Fibroblast of the conjunctiva (primary cell): ENCODE measurements at regions not wholly inside any gene's neighbourhood (a gene's known extent, or its start where the extent isn't known, plus 50 kb on each side); places are given as distances from the start of the nearest gene placed in this dataset.
"Not testable (repeated sequence)": the region's sequence is repeated elsewhere in the genome, so short reads cannot be mapped to it uniquely, and the experiment has no call there.

ENCODE experiments used
- DNase-seq: peaks from one replicate; pipeline ENCODE4 v3.0.0-alpha.2; 2010; ENCODE audit warnings: low read depth

DNA sequence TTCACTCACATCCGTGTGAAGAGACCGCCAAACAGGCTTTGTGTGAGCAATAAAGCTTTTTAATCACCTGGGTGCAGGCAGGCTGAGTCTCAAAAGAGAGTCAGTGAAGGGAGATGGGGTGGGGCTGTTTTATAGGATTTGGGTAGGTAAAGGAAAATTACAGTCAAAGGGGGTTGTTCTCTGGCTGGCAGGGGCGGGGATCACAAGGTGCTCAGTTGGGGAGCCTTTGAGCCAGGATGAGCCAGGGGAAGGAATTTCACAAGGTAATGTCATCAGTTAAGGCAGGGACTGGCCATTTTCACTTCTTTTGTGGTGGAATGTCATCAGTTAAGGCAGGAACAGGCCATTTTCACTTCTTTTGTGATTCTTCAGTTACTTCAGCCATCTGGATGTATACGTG lies 210.3 kb upstream of the ELL2 start:
- not testable (repeated sequence) for DNase-seq

GRCh38 chr5:96170481-96171125 lies 209.0 kb upstream of the ELL2 start:
- not testable (repeated sequence) for DNase-seq

GRCh38 chr5:96168833-96169232 lies 207.2 kb upstream of the ELL2 start:
- not testable (repeated sequence) for DNase-seq

- DNase-seq = no peak
These were observed 197.4 kb upstream of the ELL2 start for GRCh38 chr5:96159043-96159442.

DNA sequence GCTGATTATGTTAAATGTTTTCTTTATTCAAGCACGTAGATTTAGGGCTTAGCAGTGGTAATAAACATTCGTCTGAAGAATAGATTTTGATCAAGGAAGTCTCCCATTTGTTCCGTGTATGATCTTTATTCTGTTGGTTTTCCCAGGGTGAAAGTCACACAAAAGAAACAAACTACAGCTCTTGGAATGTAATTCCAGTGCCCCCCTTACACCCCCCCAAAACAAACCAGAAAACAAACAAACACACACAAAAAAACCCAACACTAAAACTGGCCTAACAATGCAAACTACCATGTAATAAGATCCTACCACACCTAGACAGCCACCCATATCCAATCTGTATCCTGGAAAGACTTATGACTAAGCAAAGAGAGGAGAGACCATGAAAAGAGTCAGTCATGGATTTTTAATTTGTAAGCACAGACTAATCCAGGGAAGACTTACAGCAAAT lies 196.2 kb upstream of the ELL2 start:
- no peak for DNase-seq

DNA sequence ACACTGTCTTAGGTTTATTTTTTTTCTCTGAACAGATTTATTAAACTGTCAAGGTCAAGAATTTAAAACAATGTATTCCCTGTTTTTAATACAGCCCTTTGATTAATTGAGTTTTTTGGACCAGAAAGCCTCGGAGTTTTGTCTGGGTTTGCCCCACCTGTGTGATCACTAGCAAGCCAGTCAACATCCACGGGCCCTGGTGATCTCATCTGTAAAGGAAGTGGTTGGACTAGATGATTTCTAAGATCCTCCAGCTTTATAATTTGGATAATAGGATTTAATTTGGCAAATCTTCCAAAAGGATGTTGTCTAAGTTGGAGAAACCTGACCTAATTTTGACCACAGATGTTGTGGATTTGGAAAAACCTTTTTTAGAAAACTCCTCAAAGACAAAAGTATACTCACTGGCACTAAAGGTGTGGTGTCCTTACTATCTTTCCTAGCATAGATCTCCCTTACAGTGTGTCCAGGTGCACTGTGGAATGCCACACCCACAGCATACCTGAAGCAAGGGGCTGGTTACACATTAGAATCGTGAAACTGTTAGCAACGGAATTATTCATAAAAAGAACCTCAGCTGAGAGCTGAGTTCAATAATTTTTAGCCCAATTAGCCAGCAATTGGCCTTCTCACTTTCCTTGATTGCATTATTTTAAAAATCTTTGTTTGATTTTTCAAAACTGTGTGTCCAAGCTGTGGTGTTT lies 195.6 kb upstream of the ELL2 start:
- no peak for DNase-seq

- DNase-seq = no peak
These were observed 193.5 kb upstream of the ELL2 start for GRCh38 chr5:96155147-96155546.

GRCh38 chr5:96151891-96152290 lies 190.2 kb upstream of the ELL2 start:
- no peak for DNase-seq

DNA sequence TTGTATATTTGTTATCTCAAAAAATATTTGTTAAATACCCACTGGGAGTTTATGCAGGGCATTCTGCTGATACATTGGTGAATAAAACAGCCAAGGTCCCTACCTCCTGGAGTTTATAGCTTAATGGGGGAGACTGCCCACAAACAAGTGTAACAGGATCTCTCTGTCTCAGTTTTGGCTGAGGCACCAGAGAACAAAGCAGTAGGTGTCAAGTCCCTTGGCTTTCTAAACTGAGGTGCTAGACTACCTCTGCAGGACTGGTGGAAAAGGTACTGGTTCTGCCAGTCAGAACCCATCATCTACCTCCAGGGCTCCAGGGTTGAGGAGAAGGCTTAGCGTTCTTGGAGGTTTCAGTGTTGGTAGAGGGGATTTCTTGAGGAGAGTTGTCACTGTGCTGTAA lies 188.4 kb upstream of the ELL2 start:
- DNase-seq = no peak

DNA sequence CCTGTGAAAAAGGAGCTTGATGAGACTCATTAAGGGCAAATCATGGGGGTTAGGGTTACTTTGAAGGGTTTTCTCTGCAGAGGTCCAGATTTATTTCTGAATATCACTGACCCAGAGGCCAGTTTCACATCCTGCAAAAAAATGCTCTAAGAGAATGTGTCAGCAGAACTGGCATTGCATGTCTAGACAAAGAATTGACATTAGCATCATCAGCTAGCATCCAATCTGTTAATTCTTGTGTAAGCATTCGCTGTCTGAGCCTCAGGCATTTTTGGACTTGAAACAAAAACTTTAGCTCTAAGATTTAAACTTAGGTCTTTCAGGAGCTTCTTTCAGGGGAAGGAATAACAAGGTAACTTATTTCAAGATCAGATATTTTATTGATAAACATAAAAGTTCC lies 187.9 kb upstream of the ELL2 start:
- DNase-seq = peak; percentile 14

GRCh38 chr5:96149021-96149420 lies 187.4 kb upstream of the ELL2 start:
- DNase-seq = no peak

- DNase-seq = no peak
These were observed 186.7 kb upstream of the ELL2 start for GRCh38 chr5:96148376-96148775.

GRCh38 chr5:96147866-96148265 lies 186.2 kb upstream of the ELL2 start:
- no peak for DNase-seq

- peak; percentile 44 for DNase-seq
These were observed 185.0 kb upstream of the ELL2 start for GRCh38 chr5:96146675-96147074.

DNA sequence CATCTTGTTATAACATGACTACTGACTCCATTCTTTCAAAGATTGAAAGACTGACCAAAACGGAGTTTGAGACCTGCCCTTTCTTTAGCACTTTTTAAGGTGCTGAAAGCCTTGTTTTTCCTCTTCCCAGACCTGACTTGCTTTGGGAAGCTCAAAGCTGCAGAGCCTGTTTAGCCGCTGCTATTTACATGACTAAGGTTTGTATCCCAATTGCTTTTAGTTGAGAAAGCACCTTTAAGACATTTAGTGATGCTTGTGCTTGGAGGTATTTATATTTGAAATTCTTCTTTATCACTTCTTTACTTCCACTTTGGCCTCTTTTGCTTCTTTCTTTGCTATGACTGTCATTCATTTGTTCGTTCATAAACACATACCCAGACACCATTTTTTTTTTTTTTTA lies 182.6 kb upstream of the ELL2 start:
- no peak for DNase-seq

GRCh38 chr5:96143450-96143849 lies 181.8 kb upstream of the ELL2 start:
- DNase-seq = no peak

- peak; percentile 55 for DNase-seq
These were observed 181.3 kb upstream of the ELL2 start for GRCh38 chr5:96142786-96143434.

- DNase-seq = no peak
These were observed 180.6 kb upstream of the ELL2 start for GRCh38 chr5:96142184-96142781.

GRCh38 chr5:96141749-96142148 lies 180.1 kb upstream of the ELL2 start:
- DNase-seq = no peak

GRCh38 chr5:96140496-96140895 lies 178.8 kb upstream of the ELL2 start:
- DNase-seq = no peak

DNA sequence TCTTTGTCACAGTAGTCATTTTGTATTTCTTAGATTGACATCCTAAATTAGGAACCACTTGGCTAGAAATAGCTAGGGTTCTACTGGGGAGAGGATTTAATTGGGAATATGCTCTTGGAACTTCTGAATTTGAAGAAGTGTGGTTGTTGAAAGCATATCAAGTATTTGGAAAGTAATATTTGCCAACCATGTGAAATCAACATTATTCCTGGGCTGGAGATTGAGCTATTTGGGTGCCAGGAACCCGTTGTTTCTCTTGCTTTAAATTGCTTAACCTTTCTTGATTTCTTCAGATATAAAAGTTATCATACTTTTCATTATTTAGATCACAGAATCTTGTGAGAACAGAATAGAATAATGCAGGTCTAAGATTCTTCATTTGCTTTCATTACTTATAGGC lies 178.4 kb upstream of the ELL2 start:
- DNase-seq = no peak

- DNase-seq = no peak
These were observed 173.2 kb upstream of the ELL2 start for GRCh38 chr5:96134886-96135285.
